HepG2 (cell line): ENCODE measurements at regions not wholly inside any gene's neighbourhood (a gene's known extent, or its start where the extent isn't known, plus 50 kb on each side); places are given as distances from the start of the nearest gene placed in this dataset.

ENCODE experiments used
- ATAC-seq: fragments of 200-7000 bp; cut with Tn5 transposase; 3 replicates; pipeline ENCODE4 v1.9.1; 2020; ENCODE audit warnings: mild to moderate bottlenecking, moderate library complexity
- BruUV-seq: library from RNA; stranded (reverse); fragments of 400-500 nt; replicated peaks from 2 replicates; lab custom pipeline; 2021; lab: Mats Ljungman, UMichigan
- CTCF ChIA-PET: fragments of 300-600 bp; formaldehyde crosslinking; extraction: SDS; loops from one replicate; lab custom pipeline; 2021; ENCODE audit warnings: low total read pairs, inconsistent platforms, low intra/inter-chr PET ratio; lab: Yijun Ruan, JAX
- POLR2A ChIA-PET: fragments of 350-600 bp; sonication (Branson Sonifier 250); formaldehyde crosslinking; loops from one replicate; lab custom pipeline; 2020; ENCODE audit warnings: antibody characterized with exemption, inconsistent platforms; lab: Yijun Ruan, JAX
- DNase-seq: peaks from one replicate; pipeline ENCODE4 v3.0.0-alpha.2; 2015; ENCODE audit warnings: low spot score
- FAIRE-seq: peaks from 3 replicates; lab custom pipeline; 2011; peaks lifted over from hg19 to GRCh38; lab: Jason Lieb, UNC
- H2AFZ ChIP-seq: one replicate; pipeline ENCODE4 v1.6.1; 2011; ENCODE audit warnings: low read length, inconsistent platforms
- H3K27ac ChIP-seq: fragments of 300-600 bp; 3 replicates; pipeline ENCODE4 v1.8.0; 2011; ENCODE audit warnings: mixed run types, mild to moderate bottlenecking, mixed read lengths, low read length, inconsistent platforms; ENCODE audit not compliant: insufficient read depth; ENCODE audit errors: extremely low read length
- H3K27me3 ChIP-seq, 2 experiments: fragments of 200-600 bp in 1 of 2; 2 replicates in 1 of 2; 3 replicates in 1 of 2; pipeline versions ENCODE4 v1.6.0 to v1.8.0; 2011; ENCODE audit warnings: low read length in 2 of 2, mild to moderate bottlenecking in 2 of 2, moderate library complexity in 2 of 2, inconsistent platforms in 1 of 2; ENCODE audit not compliant: insufficient read depth in 2 of 2, control insufficient read depth in 1 of 2
- H3K36me3 ChIP-seq, 2 experiments: fragments of 200-600 bp in 1 of 2; replicated peaks in 1 of 2; 2 replicates in 1 of 2; 3 replicates in 1 of 2; pipeline versions ENCODE4 v1.5.1 to v1.8.0; 2011; ENCODE audit warnings: low read length in 2 of 2, inconsistent platforms in 1 of 2; ENCODE audit not compliant: insufficient read depth in 2 of 2, control insufficient read depth in 1 of 2
- H3K4me1 ChIP-seq: 2 replicates; pipeline ENCODE4 v1.5.1; 2012; ENCODE audit warnings: low read length, inconsistent platforms; ENCODE audit not compliant: insufficient read depth
- H3K4me2 ChIP-seq: 2 replicates; pipeline ENCODE4 v1.6.0; 2011; ENCODE audit warnings: low read depth, low read length, inconsistent platforms
- H3K4me3 ChIP-seq, 3 experiments: fragments of 200-600 bp in 1 of 3; sonication (generic), shearing (Covaris generic) in 1 of 3; replicated peaks in 1 of 3; 2 replicates each; pipeline ENCODE4 v1.5.1; 2011 to 2016; ENCODE audit warnings: low read length in 3 of 3, inconsistent platforms in 2 of 3, low read depth in 2 of 3, mild to moderate bottlenecking in 2 of 3, control low read depth in 1 of 3, mixed read lengths in 1 of 3; ENCODE audit not compliant: insufficient read depth in 1 of 3
- H3K79me2 ChIP-seq: one replicate; pipeline ENCODE4 v1.6.1; 2011; ENCODE audit warnings: low read length, inconsistent platforms; ENCODE audit not compliant: insufficient read depth
- H3K9ac ChIP-seq: 2 replicates; pipeline ENCODE4 v1.6.0; 2011; ENCODE audit warnings: mild to moderate bottlenecking, low read depth, low read length, inconsistent platforms; ENCODE audit not compliant: insufficient read depth
- H3K9me3 ChIP-seq: 2 replicates; pipeline ENCODE4 v1.5.1; 2012; ENCODE audit warnings: mild to moderate bottlenecking, low read length
- H4K20me1 ChIP-seq: 2 replicates; pipeline ENCODE4 v1.6.0; 2011; ENCODE audit warnings: inconsistent platforms, mild to moderate bottlenecking, low read length, moderate library complexity; ENCODE audit not compliant: insufficient read depth
- PCBP2 ChIP-seq: fragments of 200-400 bp; formaldehyde crosslinking; optimal IDR thresholded peaks from 2 replicates; pipeline ENCODE3; 2018; ENCODE audit warnings: low read length, low read depth; ENCODE audit not compliant: poor library complexity, severe bottlenecking
- YY1 ChIP-seq: IDR thresholded peaks from 2 replicates; pipeline ENCODE4 v1.6.1; 2011; ENCODE audit warnings: low read length, low read depth, moderate library complexity, mild to moderate bottlenecking; ENCODE audit not compliant: insufficient read depth, insufficient replicate concordance
- ZBTB10 ChIP-seq: sonication (generic); formaldehyde crosslinking; IDR thresholded peaks from 2 replicates; pipeline ENCODE4 v1.4.0; 2020; ENCODE audit warnings: missing genetic modification reagents, borderline replicate concordance
- ZFAT ChIP-seq: sonication (generic); formaldehyde crosslinking; conservative IDR thresholded peaks from 2 replicates; pipeline ENCODE4 v1.8.1; 2023; ENCODE audit warnings: missing genetic modification reagents, inconsistent platforms
- ZNF616 ChIP-seq: sonication (generic); formaldehyde crosslinking; IDR thresholded peaks from 2 replicates; pipeline ENCODE4 v1.5.0; 2020; ENCODE audit warnings: low read depth, mild to moderate bottlenecking, missing genetic modification reagents
- WGBS: methylation state at CpG from one replicate; pipeline ENCODE4 v1.1.6; 2017; ENCODE audit warnings: low lambda C conversion rate; 5-methylcytosine and 5-hydroxymethylcytosine counted together
- in situ Hi-C: cut with HindIII; loops from 2 replicates; pipeline ENCODE4 v1.10.0; 2017; ENCODE audit warnings: low pct_unique_long_range_greater_than_20kb; ENCODE audit not compliant: extremely low pct_ligation_motif_present
- intact Hi-C: fragments of 100-400 bp; cut with micrococcal nuclease; formaldehyde crosslinking; loops from one replicate; pipeline ENCODE4 v1.10.0; 2022; ENCODE audit not compliant: unreplicated experiment
- TF ChIP-seq, protein P1 (sequence below): IDR thresholded peaks from 2 replicates; pipeline ENCODE4 v1.6.1; 2016; ENCODE audit warnings: missing compliant biosample characterization, missing genetic modification reagents, borderline replicate concordance
- TF ChIP-seq, protein P2 (sequence below): IDR thresholded peaks from 2 replicates; pipeline ENCODE4 v1.6.1; 2016; ENCODE audit warnings: low read depth, missing genetic modification reagents, missing compliant biosample characterization

GRCh38 chr16:16917191-16917785 is 538.3 kb downstream of the NPIPA7 start:
- DNase-seq: no peak
- ATAC-seq: no peak
- Histone ChIP-seq H3K79me2 (no peaks in the 10 kb centered on the region), H2AFZ (no peak overlapping the region), H3K4me3 (no peak overlapping the region), H3K27me3 (peaks cover 0 to 3% of the 10 kb centered on the region in 2 experiments; a peak in 1 of 5 replicates), H3K36me3 (no peaks in the 10 kb centered on the region), H3K9ac (no peak overlapping the region), H4K20me1 (no peaks in the 10 kb centered on the region), H3K4me1 (no peaks in the 10 kb centered on the region), H3K9me3 (no peaks in the 10 kb centered on the region), H3K4me2 (no peak overlapping the region), H3K27ac (no peak overlapping the region)
- no peak for TF ChIP-seq ZFAT
- no peak for TF ChIP-seq YY1
- no peak for TF ChIP-seq PCBP2
- no peak for TF ChIP-seq ZNF616
- no peak for TF ChIP-seq ZBTB10 (CRISPR knock-in tag)
- TF ChIP-seq, protein P1, sequence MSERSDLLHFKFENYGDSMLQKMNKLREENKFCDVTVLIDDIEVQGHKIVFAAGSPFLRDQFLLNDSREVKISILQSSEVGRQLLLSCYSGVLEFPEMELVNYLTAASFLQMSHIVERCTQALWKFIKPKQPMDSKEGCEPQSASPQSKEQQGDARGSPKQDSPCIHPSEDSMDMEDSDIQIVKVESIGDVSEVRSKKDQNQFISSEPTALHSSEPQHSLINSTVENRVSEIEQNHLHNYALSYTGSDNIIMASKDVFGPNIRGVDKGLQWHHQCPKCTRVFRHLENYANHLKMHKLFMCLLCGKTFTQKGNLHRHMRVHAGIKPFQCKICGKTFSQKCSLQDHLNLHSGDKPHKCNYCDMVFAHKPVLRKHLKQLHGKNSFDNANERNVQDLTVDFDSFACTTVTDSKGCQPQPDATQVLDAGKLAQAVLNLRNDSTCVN (CRISPR knock-in tag): no peak
- TF ChIP-seq, protein P2, sequence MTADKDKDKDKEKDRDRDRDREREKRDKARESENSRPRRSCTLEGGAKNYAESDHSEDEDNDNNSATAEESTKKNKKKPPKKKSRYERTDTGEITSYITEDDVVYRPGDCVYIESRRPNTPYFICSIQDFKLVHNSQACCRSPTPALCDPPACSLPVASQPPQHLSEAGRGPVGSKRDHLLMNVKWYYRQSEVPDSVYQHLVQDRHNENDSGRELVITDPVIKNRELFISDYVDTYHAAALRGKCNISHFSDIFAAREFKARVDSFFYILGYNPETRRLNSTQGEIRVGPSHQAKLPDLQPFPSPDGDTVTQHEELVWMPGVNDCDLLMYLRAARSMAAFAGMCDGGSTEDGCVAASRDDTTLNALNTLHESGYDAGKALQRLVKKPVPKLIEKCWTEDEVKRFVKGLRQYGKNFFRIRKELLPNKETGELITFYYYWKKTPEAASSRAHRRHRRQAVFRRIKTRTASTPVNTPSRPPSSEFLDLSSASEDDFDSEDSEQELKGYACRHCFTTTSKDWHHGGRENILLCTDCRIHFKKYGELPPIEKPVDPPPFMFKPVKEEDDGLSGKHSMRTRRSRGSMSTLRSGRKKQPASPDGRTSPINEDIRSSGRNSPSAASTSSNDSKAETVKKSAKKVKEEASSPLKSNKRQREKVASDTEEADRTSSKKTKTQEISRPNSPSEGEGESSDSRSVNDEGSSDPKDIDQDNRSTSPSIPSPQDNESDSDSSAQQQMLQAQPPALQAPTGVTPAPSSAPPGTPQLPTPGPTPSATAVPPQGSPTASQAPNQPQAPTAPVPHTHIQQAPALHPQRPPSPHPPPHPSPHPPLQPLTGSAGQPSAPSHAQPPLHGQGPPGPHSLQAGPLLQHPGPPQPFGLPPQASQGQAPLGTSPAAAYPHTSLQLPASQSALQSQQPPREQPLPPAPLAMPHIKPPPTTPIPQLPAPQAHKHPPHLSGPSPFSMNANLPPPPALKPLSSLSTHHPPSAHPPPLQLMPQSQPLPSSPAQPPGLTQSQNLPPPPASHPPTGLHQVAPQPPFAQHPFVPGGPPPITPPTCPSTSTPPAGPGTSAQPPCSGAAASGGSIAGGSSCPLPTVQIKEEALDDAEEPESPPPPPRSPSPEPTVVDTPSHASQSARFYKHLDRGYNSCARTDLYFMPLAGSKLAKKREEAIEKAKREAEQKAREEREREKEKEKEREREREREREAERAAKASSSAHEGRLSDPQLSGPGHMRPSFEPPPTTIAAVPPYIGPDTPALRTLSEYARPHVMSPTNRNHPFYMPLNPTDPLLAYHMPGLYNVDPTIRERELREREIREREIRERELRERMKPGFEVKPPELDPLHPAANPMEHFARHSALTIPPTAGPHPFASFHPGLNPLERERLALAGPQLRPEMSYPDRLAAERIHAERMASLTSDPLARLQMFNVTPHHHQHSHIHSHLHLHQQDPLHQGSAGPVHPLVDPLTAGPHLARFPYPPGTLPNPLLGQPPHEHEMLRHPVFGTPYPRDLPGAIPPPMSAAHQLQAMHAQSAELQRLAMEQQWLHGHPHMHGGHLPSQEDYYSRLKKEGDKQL (CRISPR knock-in tag): no peak
- WGBS: 11% methylated on average over 10 of the region's 10 CpGs
- ChIA-PET POLR2A (no interaction called here), CTCF (no interaction called here)
- FAIRE-seq: no peak
- no TSS peak for BruUV-seq
- in situ Hi-C loops (no loop called here), intact Hi-C loops (no loop called here)
